Breast epithelium (tissue), 4 donors: ENCODE measurements at regions not wholly inside any gene's neighbourhood (a gene's known extent, or its start where the extent isn't known, plus 50 kb on each side); places are given as distances from the start of the nearest gene placed in this dataset.

ENCODE experiments used
- DNase-seq, 2 donors: peaks; one replicate each; pipeline ENCODE4 v3.0.0-alpha.2; 2019; ENCODE audit warnings: low spot score in 2 of 2
- H3K27ac ChIP-seq, 2 donors: fragments of 200-600 bp; sonication (generic) in 1 of 2; one replicate each; pipeline ENCODE4 v1.5.1; 2016 to 2019; ENCODE audit warnings: mild to moderate bottlenecking in 1 of 2
- H3K27me3 ChIP-seq, 2 donors: fragments of 200-600 bp; sonication (generic) in 1 of 2; one replicate each; pipeline versions ENCODE4 v1.5.1 to v1.6.0; 2017 to 2019; ENCODE audit warnings: control low read depth in 1 of 2, mild to moderate bottlenecking in 1 of 2
- H3K36me3 ChIP-seq: fragments of 200-600 bp; one replicate; pipeline ENCODE4 v1.5.1; 2019
- H3K4me1 ChIP-seq, 2 donors: fragments of 200-600 bp; sonication (generic); one replicate each; pipeline ENCODE4 v1.5.1; 2016 to 2019; ENCODE audit warnings: control low read depth in 1 of 2
- H3K4me3 ChIP-seq, 3 donors: fragments of 200-600 bp; sonication (generic); 1 replicate in 2 of 3; 2 replicates in 1 of 3; pipeline ENCODE4 v1.5.1; 2016 to 2019; ENCODE audit warnings: mild to moderate bottlenecking in 3 of 3, moderate library complexity in 2 of 3
- H3K9me3 ChIP-seq, 2 donors: fragments of 200-600 bp; sonication (generic) in 1 of 2; one replicate each; pipeline ENCODE4 v1.5.1; 2016 to 2019; ENCODE audit warnings: control low read depth in 1 of 2
- POLR2A ChIP-seq: fragments of 450-650 bp; IDR thresholded peaks from one replicate; pipeline ENCODE4 v1.6.1; 2016; ENCODE audit warnings: antibody characterized with exemption, mild to moderate bottlenecking, moderate library complexity
- POLR2AphosphoS5 ChIP-seq, 3 donors: sonication (generic); formaldehyde crosslinking; IDR thresholded peaks; one replicate each; pipeline ENCODE4 v1.6.1; 2017; ENCODE audit warnings: antibody characterized with exemption in 3 of 3
- intact Hi-C: fragments of 100-400 bp; cut with DNase I; formaldehyde crosslinking; loops from one replicate; pipeline ENCODE4 v1.15.1; 2023; ENCODE audit warnings: low total_unique reads
- TF ChIP-seq, protein P1 (sequence below), 3 donors: fragments of 450-650 bp; IDR thresholded peaks; one replicate each; pipeline ENCODE4 v1.5.1; 2016 to 2017; ENCODE audit warnings: antibody characterized with exemption in 3 of 3, mild to moderate bottlenecking in 3 of 3, moderate library complexity in 3 of 3

DNA sequence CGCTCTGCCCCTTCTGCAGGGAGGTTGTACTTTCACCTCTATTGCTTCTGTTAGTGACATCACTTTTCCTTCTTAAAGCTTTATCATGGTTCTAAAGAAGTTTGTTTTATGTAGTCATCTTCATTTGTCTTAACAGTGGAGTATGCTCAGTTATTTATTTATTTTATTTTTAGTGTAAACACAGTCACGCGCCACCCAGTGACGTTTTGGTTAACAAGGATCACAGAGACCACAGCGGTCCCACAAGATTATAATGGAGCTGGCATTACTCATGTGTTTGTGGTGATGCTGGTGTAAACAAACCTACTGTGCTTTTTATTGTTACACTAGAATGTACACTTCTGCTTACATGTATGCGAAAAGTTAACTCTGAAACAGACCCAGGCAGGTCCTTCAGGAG, 89.9 kb downstream of the SOX11 start:
- Histone ChIP-seq H3K4me3 (no peak overlapping the region), H3K27me3 (no peaks in the 10 kb centered on the region), H3K4me1 (no peaks in the 10 kb centered on the region), H3K27ac (no peak overlapping the region), H3K36me3 (no peaks in the 10 kb centered on the region), H3K9me3 (peaks cover 4 to 6% of the 10 kb centered on the region in 2 donors)
- TF ChIP-seq POLR2A: no peak
- no peak for TF ChIP-seq POLR2AphosphoS5 (IDR thresholded peaks at IDR 0.05)
- TF ChIP-seq, protein P1, sequence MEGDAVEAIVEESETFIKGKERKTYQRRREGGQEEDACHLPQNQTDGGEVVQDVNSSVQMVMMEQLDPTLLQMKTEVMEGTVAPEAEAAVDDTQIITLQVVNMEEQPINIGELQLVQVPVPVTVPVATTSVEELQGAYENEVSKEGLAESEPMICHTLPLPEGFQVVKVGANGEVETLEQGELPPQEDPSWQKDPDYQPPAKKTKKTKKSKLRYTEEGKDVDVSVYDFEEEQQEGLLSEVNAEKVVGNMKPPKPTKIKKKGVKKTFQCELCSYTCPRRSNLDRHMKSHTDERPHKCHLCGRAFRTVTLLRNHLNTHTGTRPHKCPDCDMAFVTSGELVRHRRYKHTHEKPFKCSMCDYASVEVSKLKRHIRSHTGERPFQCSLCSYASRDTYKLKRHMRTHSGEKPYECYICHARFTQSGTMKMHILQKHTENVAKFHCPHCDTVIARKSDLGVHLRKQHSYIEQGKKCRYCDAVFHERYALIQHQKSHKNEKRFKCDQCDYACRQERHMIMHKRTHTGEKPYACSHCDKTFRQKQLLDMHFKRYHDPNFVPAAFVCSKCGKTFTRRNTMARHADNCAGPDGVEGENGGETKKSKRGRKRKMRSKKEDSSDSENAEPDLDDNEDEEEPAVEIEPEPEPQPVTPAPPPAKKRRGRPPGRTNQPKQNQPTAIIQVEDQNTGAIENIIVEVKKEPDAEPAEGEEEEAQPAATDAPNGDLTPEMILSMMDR (IDR thresholded peaks at IDR 0.05): no peak
- intact Hi-C loops: no loop called here
- no peak for DNase-seq

DNA sequence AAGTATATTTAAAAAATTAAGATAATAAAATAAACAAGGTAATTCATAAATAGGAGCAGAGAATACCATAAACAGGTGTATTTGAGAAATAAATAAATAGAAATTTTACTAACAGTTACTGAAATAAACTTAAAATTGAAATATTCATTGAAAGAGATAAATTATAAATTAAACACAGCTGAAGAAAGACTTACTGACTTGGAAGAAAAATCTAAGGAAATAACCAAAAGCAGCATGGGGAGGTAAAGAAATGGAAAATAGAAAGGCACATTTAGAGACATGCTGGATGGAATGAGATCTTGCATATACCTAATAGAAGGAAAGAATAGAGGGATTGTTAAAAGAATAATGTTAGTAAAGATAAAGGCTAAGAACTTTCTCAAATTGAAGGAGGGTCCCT, 96.3 kb downstream of the SOX11 start:
- TF ChIP-seq POLR2AphosphoS5 (IDR thresholded peaks at IDR 0.05) (no peak), POLR2A (no peak)
- TF ChIP-seq, protein P1 (IDR thresholded peaks at IDR 0.05): no peak
- no peak for DNase-seq
- Histone ChIP-seq H3K4me1 (no peaks in the 10 kb centered on the region), H3K36me3 (no peaks in the 10 kb centered on the region), H3K9me3 (peaks cover 4 to 21% of the 10 kb centered on the region in 2 donors), H3K4me3 (no peak overlapping the region), H3K27me3 (no peaks in the 10 kb centered on the region), H3K27ac (no peak overlapping the region)
- intact Hi-C loops: no loop called here

DNA sequence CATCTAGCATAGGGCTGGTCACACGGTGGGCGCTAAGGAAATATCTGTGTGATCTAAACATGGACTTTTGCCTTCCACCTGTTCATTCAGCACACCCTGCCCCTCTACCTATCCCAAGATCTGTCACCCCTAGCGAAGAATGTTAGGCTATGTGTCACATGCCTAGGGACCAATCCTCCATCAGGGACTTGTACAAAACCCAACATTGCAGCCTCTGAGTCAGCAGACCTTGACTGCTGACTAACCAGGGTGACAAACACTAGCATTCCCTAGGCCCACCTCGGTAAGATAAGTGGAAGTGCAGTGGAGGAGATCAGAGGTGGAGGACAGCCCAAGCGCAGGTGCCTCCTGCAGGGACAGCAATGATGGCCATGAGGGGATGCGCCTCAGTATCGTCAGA, 99.2 kb downstream of the SOX11 start:
- no peak for DNase-seq
- intact Hi-C loops: no loop called here
- Histone ChIP-seq H3K4me3 (no peak overlapping the region), H3K9me3 (peaks cover 4 to 16% of the 10 kb centered on the region in 2 donors), H3K36me3 (no peaks in the 10 kb centered on the region), H3K4me1 (no peaks in the 10 kb centered on the region), H3K27me3 (no peaks in the 10 kb centered on the region), H3K27ac (no peak overlapping the region)
- TF ChIP-seq POLR2A (no peak), POLR2AphosphoS5 (IDR thresholded peaks at IDR 0.05) (no peak)
- TF ChIP-seq, protein P1 (IDR thresholded peaks at IDR 0.05): no peak

DNA sequence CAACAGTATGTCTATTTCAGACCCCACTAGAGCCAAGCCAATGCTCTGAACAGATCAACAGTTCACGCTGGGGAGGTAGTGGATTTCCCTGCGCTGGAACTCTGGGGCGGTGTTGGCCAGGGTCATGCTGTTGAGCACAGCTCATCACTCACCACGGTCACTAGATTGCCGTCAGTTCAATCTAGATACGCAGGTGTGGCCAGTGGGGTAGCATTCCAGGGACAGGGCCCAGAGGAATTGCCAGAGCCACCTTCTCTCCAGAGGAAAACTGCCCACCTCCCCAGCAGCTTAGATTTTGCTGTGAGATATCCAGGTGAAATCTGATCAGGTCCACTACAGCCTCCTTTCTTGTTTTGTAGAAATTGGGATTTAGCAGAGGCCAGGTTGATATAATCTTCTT, 101.8 kb downstream of the SOX11 start:
- Histone ChIP-seq H3K36me3 (no peaks in the 10 kb centered on the region), H3K9me3 (peaks cover 0 to under 1% of the 10 kb centered on the region in 2 donors), H3K27ac (no peak overlapping the region), H3K4me3 (no peak overlapping the region), H3K4me1 (no peaks in the 10 kb centered on the region), H3K27me3 (no peaks in the 10 kb centered on the region)
- DNase-seq: no peak
- intact Hi-C loops: no loop called here
- TF ChIP-seq, protein P1 (IDR thresholded peaks at IDR 0.05): no peak
- TF ChIP-seq POLR2AphosphoS5 (IDR thresholded peaks at IDR 0.05): no peak
- TF ChIP-seq POLR2A: no peak

DNA sequence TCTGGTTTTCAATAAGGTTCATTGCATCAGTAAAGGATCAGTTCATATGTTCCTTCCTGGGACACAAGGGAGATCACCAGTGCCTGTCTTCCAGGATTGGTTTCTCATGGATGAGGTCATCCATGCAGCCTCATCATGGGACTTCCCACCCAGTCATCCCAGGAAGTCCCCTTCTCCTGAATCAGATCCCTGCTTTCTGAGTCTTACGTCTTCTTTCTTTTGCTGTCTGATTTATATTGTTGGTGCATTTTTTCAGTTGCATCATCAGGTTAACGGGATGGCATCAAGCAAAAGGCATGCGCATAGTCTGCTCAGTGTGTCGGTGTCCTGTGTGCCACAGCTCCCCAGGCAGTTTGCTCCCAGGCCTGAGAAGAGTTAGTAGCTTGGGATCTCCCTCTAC, 105.9 kb downstream of the SOX11 start:
- intact Hi-C loops: no loop called here

More for the DNA sequence above, 105.9 kb downstream of the SOX11 start:
- H3K27me3 ChIP-seq: no peaks in the 10 kb centered on the region
- H3K27ac ChIP-seq: no peak overlapping the region
- no peak for TF ChIP-seq POLR2A
- TF ChIP-seq, protein P1 (IDR thresholded peaks at IDR 0.05): no peak
- TF ChIP-seq POLR2AphosphoS5 (IDR thresholded peaks at IDR 0.05): no peak
- peaks cover 0 to 4% of the 10 kb centered on the region in 2 donors for H3K9me3 ChIP-seq
- H3K4me3 ChIP-seq: no peak overlapping the region
- no peaks in the 10 kb centered on the region for H3K36me3 ChIP-seq
- no peaks in the 10 kb centered on the region for H3K4me1 ChIP-seq
- DNase-seq: no peak
